OCI-M2 (cell line): ENCODE measurements at regions not wholly inside any gene's neighbourhood (a gene's known extent, or its start where the extent isn't known, plus 50 kb on each side); places are given as distances from the start of the nearest gene placed in this dataset.

Experiments
- DNase-seq: peaks from one replicate; lab custom pipeline; 2025; ENCODE audit not compliant: unreplicated experiment; lab: John Stamatoyannopoulos, UW

GRCh38 chr10:8921568-8921967 is 867.1 kb downstream of the GATA3 start:
- DNase-seq = no peak

- no peak for DNase-seq
Observed at GRCh38 chr10:8923096-8923495, 868.6 kb downstream of the GATA3 start.

GRCh38 chr10:8927705-8928104 is 873.2 kb downstream of the GATA3 start:
- DNase-seq = no peak

GRCh38 chr10:8946451-8946850 is 892.0 kb downstream of the GATA3 start:
- no peak for DNase-seq

- no peak for DNase-seq
Observed at GRCh38 chr10:8950978-8951377, 896.5 kb downstream of the GATA3 start.

- DNase-seq = no peak
Observed at GRCh38 chr10:8951440-8952089, 897.1 kb downstream of the GATA3 start.

- no peak for DNase-seq
Observed at GRCh38 chr10:8956400-8956799, 901.9 kb downstream of the GATA3 start.

GRCh38 chr10:8962249-8962648 is 907.8 kb downstream of the GATA3 start:
- no peak for DNase-seq

- DNase-seq = no peak
Observed at GRCh38 chr10:8967061-8967460, 912.6 kb downstream of the GATA3 start.

GRCh38 chr10:8969853-8970252 is 915.4 kb downstream of the GATA3 start:
- no peak for DNase-seq

- DNase-seq = no peak
Observed at GRCh38 chr10:8975535-8975934, 921.0 kb downstream of the GATA3 start.

GRCh38 chr10:8978100-8978499 is 923.6 kb downstream of the GATA3 start:
- DNase-seq = no peak

- DNase-seq = no peak
Observed at GRCh38 chr10:8979976-8980375, 925.5 kb downstream of the GATA3 start.

GRCh38 chr10:8981277-8981676 is 926.8 kb downstream of the GATA3 start:
- DNase-seq = no peak

- DNase-seq = no peak
Observed at GRCh38 chr10:8985651-8986050, 931.2 kb downstream of the GATA3 start.

- no peak for DNase-seq
Observed at GRCh38 chr10:8986975-8987374, 932.5 kb downstream of the GATA3 start.

GRCh38 chr10:8987712-8988111 is 933.2 kb downstream of the GATA3 start:
- no peak for DNase-seq

GRCh38 chr10:8990280-8990987 is 935.9 kb downstream of the GATA3 start:
- DNase-seq = no peak

- no peak for DNase-seq
Observed at GRCh38 chr10:8992009-8992408, 937.5 kb downstream of the GATA3 start.

- no peak for DNase-seq
Observed at GRCh38 chr10:8993864-8994263, 939.4 kb downstream of the GATA3 start.

- DNase-seq = no peak
Observed at GRCh38 chr10:8998751-8999150, 944.3 kb downstream of the GATA3 start.

GRCh38 chr10:9003122-9003521 is 948.6 kb downstream of the GATA3 start:
- DNase-seq = no peak

- no peak for DNase-seq
Observed at GRCh38 chr10:9004736-9005135, 950.2 kb downstream of the GATA3 start.
